ENCODE measurements at regions not wholly inside any gene's neighbourhood (a gene's known extent, or its start where the extent isn't known, plus 50 kb on each side); places are given as distances from the start of the nearest gene placed in this dataset.

DNA sequence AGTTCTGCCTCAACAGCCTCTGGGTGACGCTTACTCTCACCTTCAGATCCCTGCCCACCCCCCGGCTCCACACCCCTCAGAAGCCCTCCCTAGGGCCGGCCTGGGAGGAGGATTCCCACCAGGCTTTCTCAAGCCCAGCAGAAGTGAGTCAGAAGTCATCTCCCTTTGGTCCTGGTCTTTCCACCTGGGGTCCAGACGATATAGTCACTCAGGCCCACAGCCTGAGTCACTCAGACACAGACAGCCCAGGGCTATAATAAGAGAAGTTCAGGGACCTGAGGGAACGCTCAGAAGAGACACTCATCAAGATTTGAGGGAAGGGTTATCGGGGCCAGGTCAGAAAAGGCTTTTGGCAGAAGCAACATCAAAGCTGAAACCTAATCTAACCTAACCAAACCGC lies 127.1 kb downstream of the SPATA19 start:
- DNase-seq (ENCODE audit: low spot score), result no peak
- TF ChIP-seq, protein P1, sequence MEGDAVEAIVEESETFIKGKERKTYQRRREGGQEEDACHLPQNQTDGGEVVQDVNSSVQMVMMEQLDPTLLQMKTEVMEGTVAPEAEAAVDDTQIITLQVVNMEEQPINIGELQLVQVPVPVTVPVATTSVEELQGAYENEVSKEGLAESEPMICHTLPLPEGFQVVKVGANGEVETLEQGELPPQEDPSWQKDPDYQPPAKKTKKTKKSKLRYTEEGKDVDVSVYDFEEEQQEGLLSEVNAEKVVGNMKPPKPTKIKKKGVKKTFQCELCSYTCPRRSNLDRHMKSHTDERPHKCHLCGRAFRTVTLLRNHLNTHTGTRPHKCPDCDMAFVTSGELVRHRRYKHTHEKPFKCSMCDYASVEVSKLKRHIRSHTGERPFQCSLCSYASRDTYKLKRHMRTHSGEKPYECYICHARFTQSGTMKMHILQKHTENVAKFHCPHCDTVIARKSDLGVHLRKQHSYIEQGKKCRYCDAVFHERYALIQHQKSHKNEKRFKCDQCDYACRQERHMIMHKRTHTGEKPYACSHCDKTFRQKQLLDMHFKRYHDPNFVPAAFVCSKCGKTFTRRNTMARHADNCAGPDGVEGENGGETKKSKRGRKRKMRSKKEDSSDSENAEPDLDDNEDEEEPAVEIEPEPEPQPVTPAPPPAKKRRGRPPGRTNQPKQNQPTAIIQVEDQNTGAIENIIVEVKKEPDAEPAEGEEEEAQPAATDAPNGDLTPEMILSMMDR (IDR thresholded peaks at IDR 0.05; ENCODE audit: borderline replicate concordance, control extremely low read depth, extremely low read depth, insufficient read depth, missing control alignments), result no peak
- in situ Hi-C loops (cut with MboI; ENCODE audit: low sequenced_read_pairs, unreplicated experiment), result no loop called here

DNA sequence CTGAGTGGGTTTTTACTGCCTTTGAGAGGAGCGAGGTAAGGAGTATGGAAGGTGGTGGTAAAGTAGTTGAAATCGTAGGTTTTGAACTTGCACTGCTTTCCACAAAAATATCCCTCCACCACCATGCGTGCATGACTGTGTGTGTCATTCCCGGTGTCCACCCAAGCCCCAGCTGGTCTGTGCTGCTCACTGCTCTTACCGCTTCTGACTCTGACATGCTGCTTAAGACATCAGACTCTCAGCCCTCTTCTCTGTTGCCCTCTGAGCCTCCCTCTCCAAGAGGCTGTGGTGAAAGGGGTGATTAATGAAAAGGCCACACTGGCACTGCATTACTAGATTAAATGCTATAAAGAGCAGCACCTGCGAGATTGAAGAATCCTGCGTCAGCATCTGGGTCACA lies 128.7 kb downstream of the SPATA19 start:
- in situ Hi-C loops (cut with MboI; ENCODE audit: low sequenced_read_pairs, unreplicated experiment), result no loop called here
- DNase-seq (ENCODE audit: low spot score), result no peak
- TF ChIP-seq, protein P1 (IDR thresholded peaks at IDR 0.05; ENCODE audit: borderline replicate concordance, control extremely low read depth, extremely low read depth, insufficient read depth, missing control alignments), result no peak

DNA sequence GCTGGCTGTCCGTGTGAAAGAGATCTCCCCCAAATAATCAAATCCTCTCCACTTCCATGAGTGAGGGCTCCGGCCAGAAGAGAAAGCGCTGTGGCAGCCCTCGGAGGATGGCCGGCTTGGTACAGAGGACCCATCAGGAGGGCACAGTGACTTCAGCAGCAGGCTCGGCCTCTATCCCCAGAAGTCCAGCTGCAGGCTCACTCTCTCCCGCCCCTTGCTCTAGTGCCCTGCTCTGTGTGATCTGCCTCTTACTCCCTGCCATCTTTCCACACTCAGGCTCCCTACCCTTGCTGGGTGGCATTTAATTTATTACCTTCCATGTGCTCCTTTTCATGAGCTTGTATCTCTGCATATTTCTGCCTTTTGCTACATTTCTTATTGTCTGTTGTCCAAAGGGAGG lies 129.7 kb downstream of the SPATA19 start:
- in situ Hi-C loops (cut with MboI; ENCODE audit: low sequenced_read_pairs, unreplicated experiment), result no loop called here
- TF ChIP-seq, protein P1 (IDR thresholded peaks at IDR 0.05; ENCODE audit: borderline replicate concordance, control extremely low read depth, extremely low read depth, insufficient read depth, missing control alignments), result no peak
- DNase-seq (ENCODE audit: low spot score), result no peak

DNA sequence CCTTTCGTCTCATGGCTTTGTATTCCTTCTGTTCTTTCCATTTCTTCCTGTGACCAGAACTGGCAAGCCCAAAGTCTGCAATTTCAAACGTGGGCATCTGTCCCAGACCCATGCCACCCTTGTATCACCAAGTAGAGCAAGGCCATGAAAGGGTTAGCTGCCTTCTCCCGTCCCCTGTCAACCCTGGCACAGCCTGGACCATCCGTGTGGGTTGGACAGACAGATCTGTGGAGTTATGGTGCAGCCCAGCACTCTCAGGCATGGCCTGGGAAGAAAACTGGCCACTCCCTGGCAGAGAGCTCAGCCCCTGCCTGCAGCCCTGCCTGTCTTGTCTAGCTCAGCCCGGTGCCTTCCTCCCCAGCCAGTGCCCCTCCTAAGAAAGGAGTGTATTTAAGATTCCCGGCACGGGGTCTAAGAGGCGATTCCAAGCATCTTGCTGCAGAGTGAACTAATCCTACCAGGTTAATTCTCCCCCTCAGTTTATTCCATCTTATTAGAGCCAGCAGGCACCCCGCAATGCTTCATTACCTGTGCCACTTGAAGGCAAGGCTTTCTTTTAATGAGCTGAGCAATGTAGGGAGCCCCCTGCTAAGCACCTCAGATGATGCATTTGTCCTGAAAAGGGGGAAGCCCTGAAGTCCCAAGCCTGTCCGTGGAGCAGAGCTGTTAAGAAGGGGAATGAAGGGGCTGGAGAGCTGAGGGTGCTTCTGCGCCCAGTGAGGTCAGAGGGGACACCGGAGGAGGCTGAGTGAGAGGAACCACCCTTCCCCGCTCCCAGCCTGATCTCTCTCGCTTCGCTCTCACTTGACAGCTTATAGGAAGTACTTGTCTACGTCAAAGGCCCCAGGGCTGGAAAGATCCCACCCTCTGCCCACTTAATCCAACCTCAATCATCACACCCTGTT lies 130.6 kb downstream of the SPATA19 start:
- in situ Hi-C loops (cut with MboI; ENCODE audit: low sequenced_read_pairs, unreplicated experiment), result no loop called here
- TF ChIP-seq, protein P1 (IDR thresholded peaks at IDR 0.05; ENCODE audit: borderline replicate concordance, control extremely low read depth, extremely low read depth, insufficient read depth, missing control alignments), result no peak
- no peak for DNase-seq (ENCODE audit: low spot score)

DNA sequence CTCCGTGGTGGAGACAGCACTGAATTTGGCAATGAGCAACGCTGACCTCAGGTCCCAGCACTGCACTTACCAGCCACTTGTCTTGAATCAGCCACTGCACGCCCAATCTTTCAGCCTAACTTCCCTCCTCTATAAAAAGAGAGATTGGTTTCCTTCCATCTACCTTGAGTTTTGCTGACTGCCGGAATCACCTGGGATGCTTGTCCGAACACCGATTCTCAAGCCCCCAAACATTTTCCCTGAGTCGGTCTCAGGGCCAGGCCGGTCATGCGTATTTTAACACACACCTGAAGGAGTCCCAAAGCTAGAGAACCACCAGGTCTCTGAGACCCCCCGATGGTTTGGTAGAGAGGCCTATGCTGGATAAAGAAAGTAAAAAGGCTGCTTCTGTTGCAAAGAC lies 131.5 kb downstream of the SPATA19 start:
- in situ Hi-C loops (cut with MboI; ENCODE audit: low sequenced_read_pairs, unreplicated experiment), result no loop called here
- TF ChIP-seq, protein P1 (IDR thresholded peaks at IDR 0.05; ENCODE audit: borderline replicate concordance, control extremely low read depth, extremely low read depth, insufficient read depth, missing control alignments), result no peak
- no peak for DNase-seq (ENCODE audit: low spot score)

DNA sequence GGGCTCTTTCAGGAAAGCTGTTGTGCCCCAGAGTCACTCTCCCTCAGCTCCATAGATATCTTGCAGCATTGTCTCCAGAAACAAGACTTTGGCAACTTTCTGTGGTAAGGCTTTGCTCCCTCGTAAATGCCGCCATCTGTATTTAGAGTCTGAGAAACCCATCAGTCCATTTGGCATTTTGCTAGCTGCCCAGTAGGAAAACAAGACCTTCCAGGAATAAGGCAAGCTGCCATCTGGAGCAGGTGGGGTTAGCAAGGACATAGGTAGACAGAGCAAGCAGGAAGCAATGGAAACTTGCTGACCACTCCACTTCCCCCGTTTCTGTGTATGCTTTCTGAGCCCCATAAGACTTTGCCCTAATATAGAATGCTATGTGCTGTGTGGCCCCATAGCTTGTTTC lies 131.9 kb downstream of the SPATA19 start:
- no peak for DNase-seq (ENCODE audit: low spot score)
- in situ Hi-C loops (cut with MboI; ENCODE audit: low sequenced_read_pairs, unreplicated experiment), result no loop called here
- TF ChIP-seq, protein P1 (IDR thresholded peaks at IDR 0.05; ENCODE audit: borderline replicate concordance, control extremely low read depth, extremely low read depth, insufficient read depth, missing control alignments), result no peak

Measured in GM13976 (cell line).